HCT116 (cell line): ENCODE measurements at regions not wholly inside any gene's neighbourhood (a gene's known extent, or its start where the extent isn't known, plus 50 kb on each side); places are given as distances from the start of the nearest gene placed in this dataset.

Experiments used
- ATAC-seq: fragments of 200-7000 bp; cut with Tn5 transposase; 2 replicates; pipeline ENCODE4 v1.9.1; 2020; ENCODE audit warnings: mild to moderate bottlenecking, moderate library complexity
- BruUV-seq: library from RNA; stranded (reverse); fragments of 400-500 nt; replicated peaks from 2 replicates; lab custom pipeline; 2021; lab: Mats Ljungman, UMichigan
- CTCF ChIA-PET: fragments of 300-600 bp; sonication (Branson Sonifier 250); formaldehyde crosslinking; loops from one replicate; lab custom pipeline; 2021; ENCODE audit warnings: antibody characterized with exemption; lab: Charles Lee
- POLR2A ChIA-PET: fragments of 300-600, 350-600 bp; sonication (Branson Sonifier 250); formaldehyde crosslinking; loops from one replicate; lab custom pipeline; 2021; ENCODE audit warnings: antibody characterized with exemption; lab: Charles Lee
- RAD21 ChIA-PET, 2 experiments: fragments of 300-600 bp; sonication (Branson Sonifier 250); formaldehyde crosslinking; loops; one replicate each; lab custom pipeline; 2023; ENCODE audit warnings: low total read pairs in 2 of 2; ENCODE audit not compliant: uncharacterized antibody in 2 of 2, unreplicated experiment in 2 of 2, low non-redundant PET in 1 of 2; lab: Charles Lee
- DNase-seq: peaks from one replicate; pipeline ENCODE4 v3.0.0-alpha.2; 2010; ENCODE audit warnings: low read depth, low spot score
- H2AFZ ChIP-seq: fragments of 200-600 bp; shearing (Covaris generic), sonication (generic); 2 replicates; pipeline ENCODE4 v1.6.1; 2017; ENCODE audit warnings: low read depth, mixed run types, mixed read lengths, antibody characterized with exemption, low read length; ENCODE audit not compliant: poor library complexity, severe bottlenecking
- H3K27ac ChIP-seq: 2 replicates; pipeline ENCODE4 v1.5.1; 2012; ENCODE audit warnings: low read depth, low read length
- H3K27me3 ChIP-seq: fragments of 200-600 bp; sonication (generic); 2 replicates; pipeline ENCODE4 v1.6.1; 2016; ENCODE audit warnings: mixed run types, low read length, mixed read lengths; ENCODE audit not compliant: insufficient read depth
- H3K36me3 ChIP-seq, 2 experiments: fragments of 200-500 bp in 1 of 2; fragments of 200-600 bp in 1 of 2; sonication (Bioruptor generic) in 1 of 2; sonication (generic) in 1 of 2; 2 replicates each; pipeline versions ENCODE4 v1.5.1 to v1.6.1; 2014 to 2016; ENCODE audit warnings: low read length in 2 of 2, inconsistent platforms in 1 of 2, mixed read lengths in 1 of 2, mixed run types in 1 of 2; ENCODE audit not compliant: insufficient read depth in 2 of 2, control insufficient read depth in 1 of 2
- H3K4me1 ChIP-seq, 2 experiments: fragments of 200-600 bp in 1 of 2; sonication (generic) in 1 of 2; 2 replicates each; pipeline versions ENCODE4 v1.5.1 to v1.6.1; 2012 to 2017; ENCODE audit warnings: low read length in 2 of 2, inconsistent platforms in 1 of 2, mild to moderate bottlenecking in 1 of 2, mixed read lengths in 1 of 2, mixed run types in 1 of 2, moderate library complexity in 1 of 2; ENCODE audit not compliant: insufficient read depth in 2 of 2, control insufficient read depth in 1 of 2
- H3K4me2 ChIP-seq: fragments of 200-600 bp; sonication (generic); 2 replicates; pipeline ENCODE4 v1.6.1; 2017; ENCODE audit warnings: mixed run types, low read length, mixed read lengths
- H3K4me3 ChIP-seq, 2 experiments: fragments of 200-600 bp in 1 of 2; sonication (generic) in 1 of 2; replicated peaks in 1 of 2; 2 replicates each; pipeline ENCODE4 v1.5.1; 2011 to 2016; ENCODE audit warnings: low read length in 2 of 2, control low read depth in 1 of 2, low read depth in 1 of 2, mild to moderate bottlenecking in 1 of 2, mixed read lengths in 1 of 2, mixed run types in 1 of 2
- H3K79me2 ChIP-seq: fragments of 200-600 bp; sonication (generic); 2 replicates; pipeline ENCODE4 v1.6.1; 2017; ENCODE audit warnings: mild to moderate bottlenecking, mixed run types, low read length, moderate library complexity, mixed read lengths; ENCODE audit not compliant: insufficient read depth
- H3K9ac ChIP-seq: fragments of 200-600 bp; sonication (generic); 2 replicates; pipeline ENCODE4 v1.6.1; 2016; ENCODE audit warnings: low read length, mixed read lengths
- H3K9me2 ChIP-seq: fragments of 200-600 bp; sonication (generic), shearing (Covaris generic); 2 replicates; pipeline ENCODE4 v1.6.1; 2017; ENCODE audit warnings: mixed run types, mild to moderate bottlenecking, moderate library complexity; ENCODE audit not compliant: insufficient read depth
- H3K9me3 ChIP-seq, 2 experiments: fragments of 200-500 bp in 1 of 2; fragments of 200-600 bp in 1 of 2; sonication (Bioruptor generic) in 1 of 2; sonication (generic) in 1 of 2; 2 replicates each; pipeline ENCODE4 v1.6.1; 2014 to 2017; ENCODE audit warnings: low read length in 2 of 2, mixed read lengths in 2 of 2, inconsistent platforms in 1 of 2, low read depth in 1 of 2, mild to moderate bottlenecking in 1 of 2, mixed run types in 1 of 2, moderate library complexity in 1 of 2; ENCODE audit not compliant: control insufficient read depth in 1 of 2, insufficient read depth in 1 of 2
- H4K20me1 ChIP-seq: fragments of 200-600 bp; sonication (generic), shearing (Covaris generic); 2 replicates; pipeline ENCODE4 v1.6.1; 2017; ENCODE audit warnings: mixed run types, mild to moderate bottlenecking, moderate library complexity; ENCODE audit not compliant: insufficient read depth
- CEBPB ChIP-seq: IDR thresholded peaks from 2 replicates; pipeline ENCODE4 v1.6.1; 2012; ENCODE audit warnings: low read depth
- EGR1 ChIP-seq: IDR thresholded peaks from 2 replicates; pipeline ENCODE4 v1.6.1; 2012; ENCODE audit warnings: low read depth
- ELF1 ChIP-seq: IDR thresholded peaks from 2 replicates; pipeline ENCODE4 v1.6.1; 2012; ENCODE audit warnings: low read depth, borderline replicate concordance
- EZH2phosphoT487 ChIP-seq: fragments of 200-600 bp; IDR thresholded peaks from 2 replicates; pipeline ENCODE4 v1.6.1; 2018; ENCODE audit warnings: antibody characterized with exemption, borderline replicate concordance
- FOSL1 ChIP-seq: IDR thresholded peaks from 2 replicates; pipeline ENCODE4 v1.6.1; 2012; ENCODE audit warnings: low read depth
- POLR2A ChIP-seq: IDR thresholded peaks from 2 replicates; pipeline ENCODE4 v1.7.0; 2011; ENCODE audit warnings: borderline replicate concordance; ENCODE audit not compliant: insufficient read depth, insufficient read length; ENCODE audit errors: extremely low read depth
- REST ChIP-seq: IDR thresholded peaks from 2 replicates; pipeline ENCODE4 v1.6.1; 2012; ENCODE audit warnings: low read depth
- SIN3A ChIP-seq: IDR thresholded peaks from 2 replicates; pipeline ENCODE4 v1.6.1; 2012; ENCODE audit warnings: low read depth
- YY1 ChIP-seq: IDR thresholded peaks from 2 replicates; pipeline ENCODE4 v1.6.1; 2011; ENCODE audit warnings: low read length, low read depth, moderate library complexity, mild to moderate bottlenecking; ENCODE audit not compliant: insufficient replicate concordance; ENCODE audit errors: extremely low read depth
- ZBTB33 ChIP-seq: IDR thresholded peaks from 2 replicates; pipeline ENCODE4 v1.6.1; 2011; ENCODE audit warnings: mild to moderate bottlenecking, low read length, moderate library complexity; ENCODE audit not compliant: insufficient replicate concordance; ENCODE audit errors: extremely low read depth
- ZFX ChIP-seq: fragments of 450-650 bp; IDR thresholded peaks from 2 replicates; pipeline ENCODE4 v1.6.1; 2017
- intact Hi-C: fragments of 100-400 bp; cut with micrococcal nuclease; formaldehyde crosslinking; loops from 2 replicates; pipeline ENCODE4 v1.10.0; 2022

GRCh38 chr9:102514541-102514940 lies 480.6 kb upstream of the CYLC2 start:
- Histone ChIP-seq H3K9me2 (no peaks in the 10 kb centered on the region), H3K27me3 (no peaks in the 10 kb centered on the region), H3K36me3 (no peaks in the 10 kb centered on the region), H4K20me1 (no peaks in the 10 kb centered on the region), H3K4me2 (no peak overlapping the region), H3K27ac (no peak overlapping the region), H2AFZ (no peak overlapping the region), H3K9ac (no peak overlapping the region), H3K4me1 (no peaks in the 10 kb centered on the region), H3K79me2 (no peaks in the 10 kb centered on the region), H3K4me3 (no peak overlapping the region), H3K9me3 (peaks cover 7% of the 10 kb centered on the region in 2 experiments; a peak in 2 of 4 replicates)
- RAD21 ChIA-PET = no interaction called here
- POLR2A ChIA-PET = no interaction called here
- no TSS peak for BruUV-seq
- no peak for DNase-seq
- no peak for ATAC-seq
- intact Hi-C loops = no loop called here
- CTCF ChIA-PET = no interaction called here
- TF ChIP-seq CEBPB (no peak), FOSL1 (no peak), EGR1 (no peak)
- TF ChIP-seq, all 23 proteins: peak for 0

- Histone ChIP-seq H4K20me1 (no peaks in the 10 kb centered on the region), H3K36me3 (no peaks in the 10 kb centered on the region), H3K9me2 (no peaks in the 10 kb centered on the region), H3K4me2 (no peak overlapping the region), H3K27ac (no peak overlapping the region), H3K9me3 (peaks cover 0 to 6% of the 10 kb centered on the region in 2 experiments; a peak in 2 of 4 replicates), H3K27me3 (no peaks in the 10 kb centered on the region), H3K4me1 (no peaks in the 10 kb centered on the region), H3K4me3 (no peak overlapping the region), H3K79me2 (no peaks in the 10 kb centered on the region), H2AFZ (no peak overlapping the region), H3K9ac (no peak overlapping the region)
- BruUV-seq = no TSS peak
- intact Hi-C loops = no loop called here
- CTCF ChIA-PET = no interaction called here
- ATAC-seq (no peak), DNase-seq (no peak)
- TF ChIP-seq POLR2A (no peak), ZBTB33 (no peak), EGR1 (no peak), REST (no peak), CEBPB (no peak), SIN3A (no peak), ELF1 (no peak), EZH2phosphoT487 (no peak), YY1 (no peak), ZFX (no peak)
- RAD21 ChIA-PET = no interaction called here
- POLR2A ChIA-PET = no interaction called here
These were observed 488.0 kb upstream of the CYLC2 start for GRCh38 chr9:102507044-102507687.
